GM23338 (cell line): ENCODE measurements at regions not wholly inside any gene's neighbourhood (a gene's known extent, or its start where the extent isn't known, plus 50 kb on each side); places are given as distances from the start of the nearest gene placed in this dataset.

Experiments
- ATAC-seq: fragments of 200-7000 bp; cut with Tn5 transposase; 3 replicates; pipeline ENCODE4 v1.9.1; 2020
- DNase-seq: peaks from one replicate; pipeline ENCODE4 v3.0.0-alpha.2; 2015; ENCODE audit warnings: low spot score
- H2AFZ ChIP-seq: fragments of 200-600 bp; sonication (generic); 2 replicates; pipeline ENCODE4 v1.8.0; 2016; ENCODE audit warnings: antibody characterized with exemption, mild to moderate bottlenecking, moderate library complexity
- H3F3A ChIP-seq: fragments of 200-600 bp; sonication (generic); replicated peaks from 2 replicates; pipeline ENCODE4 v1.8.0; 2017; ENCODE audit warnings: antibody characterized with exemption, mixed run types, low read depth
- H3K27ac ChIP-seq: fragments of 200-600 bp; sonication (generic); 2 replicates; pipeline ENCODE4 v1.6.1; 2016; ENCODE audit warnings: low read depth
- H3K27me3 ChIP-seq: fragments of 200-600 bp; sonication (generic); 2 replicates; pipeline ENCODE4 v1.8.0; 2016; ENCODE audit warnings: mild to moderate bottlenecking, mixed run types, moderate library complexity; ENCODE audit not compliant: insufficient read depth
- H3K36me3 ChIP-seq: fragments of 200-600 bp; sonication (generic); 2 replicates; pipeline ENCODE4 v1.8.0; 2016; ENCODE audit warnings: mild to moderate bottlenecking; ENCODE audit not compliant: insufficient read depth
- H3K4me1 ChIP-seq: fragments of 200-600 bp; sonication (generic); 2 replicates; pipeline ENCODE4 v1.8.0; 2016; ENCODE audit warnings: mild to moderate bottlenecking, moderate library complexity; ENCODE audit not compliant: insufficient read depth
- H3K4me2 ChIP-seq: fragments of 200-600 bp; sonication (generic); 2 replicates; pipeline ENCODE4 v1.7.1; 2017; ENCODE audit warnings: mixed run types
- H3K4me3 ChIP-seq: fragments of 200-600 bp; sonication (generic); 2 replicates; pipeline ENCODE4 v1.6.1; 2016; ENCODE audit warnings: mixed run types
- H3K79me2 ChIP-seq: fragments of 200-600 bp; sonication (generic); replicated peaks from 2 replicates; pipeline ENCODE4 v1.8.0; 2017; ENCODE audit warnings: mild to moderate bottlenecking; ENCODE audit not compliant: insufficient read depth
- H3K9me2 ChIP-seq: fragments of 200-600 bp; sonication (generic); 2 replicates; pipeline ENCODE4 v1.8.0; 2017; ENCODE audit not compliant: insufficient read depth
- H4K20me1 ChIP-seq: fragments of 200-600 bp; sonication (generic); replicated peaks from 2 replicates; pipeline ENCODE4 v1.8.0; 2017; ENCODE audit warnings: mild to moderate bottlenecking; ENCODE audit not compliant: insufficient read depth
- H3K27ac Mint-ChIP-seq: 2 replicates; pipeline ENCODE4 v1.8.0; 2020; ENCODE audit warnings: inconsistent platforms, mild to moderate bottlenecking, moderate library complexity, mixed read lengths
- H3K27me3 Mint-ChIP-seq: 3 replicates; pipeline ENCODE4 v1.8.0; 2022; ENCODE audit warnings: low read depth, mild to moderate bottlenecking, moderate library complexity, mixed read lengths, inconsistent platforms; ENCODE audit not compliant: insufficient read depth, poor library complexity
- H3K36me3 Mint-ChIP-seq: 3 replicates; pipeline ENCODE4 v1.8.0; 2021; ENCODE audit warnings: low read depth, mild to moderate bottlenecking, inconsistent platforms, moderate library complexity, mixed read lengths
- H3K4me1 Mint-ChIP-seq: 3 replicates; pipeline ENCODE4 v1.8.0; 2020; ENCODE audit warnings: mild to moderate bottlenecking, inconsistent platforms, mixed read lengths
- H3K4me3 Mint-ChIP-seq: 3 replicates; pipeline ENCODE4 v1.8.0; 2021; ENCODE audit warnings: moderate library complexity, mild to moderate bottlenecking, inconsistent platforms, mixed read lengths
- H3K9me3 Mint-ChIP-seq: 3 replicates; pipeline ENCODE4 v1.8.0; 2020; ENCODE audit warnings: moderate library complexity, mild to moderate bottlenecking, inconsistent platforms, mixed read lengths
- CREB1 ChIP-seq: fragments of 250-450 bp; sonication (Bioruptor Pico); IDR thresholded peaks from 2 replicates; pipeline ENCODE4 v1.5.0; 2020; ENCODE audit warnings: low read depth, mild to moderate bottlenecking, moderate library complexity
- CTCF ChIP-seq, 2 experiments: fragments of 200-600 bp in 1 of 2; sonication (generic) in 1 of 2; conservative IDR thresholded peaks; 2 replicates each; pipeline versions ENCODE4 v1.5.1 to v1.6.1; 2016 to 2017; ENCODE audit warnings: antibody characterized with exemption in 2 of 2, low read depth in 2 of 2, mild to moderate bottlenecking in 2 of 2, moderate library complexity in 1 of 2
- ETS1 ChIP-seq: IDR thresholded peaks from 2 replicates; pipeline ENCODE4 v1.6.1; 2016; ENCODE audit warnings: antibody characterized with exemption
- EZH2 ChIP-seq: fragments of 200-600 bp; sonication (generic); IDR thresholded peaks from one replicate; pipeline ENCODE4 v1.8.0; 2017; ENCODE audit warnings: antibody characterized with exemption, mild to moderate bottlenecking, low read depth; ENCODE audit not compliant: unreplicated experiment
- EZH2phosphoT487 ChIP-seq: fragments of 200-600 bp; sonication (generic); IDR thresholded peaks from one replicate; pipeline ENCODE4 v1.8.1; 2018; ENCODE audit warnings: antibody characterized with exemption; ENCODE audit not compliant: unreplicated experiment
- JUNB ChIP-seq: IDR thresholded peaks from one replicate; pipeline ENCODE4 v1.6.1; 2016; ENCODE audit warnings: antibody characterized with exemption; ENCODE audit not compliant: unreplicated experiment
- NANOG ChIP-seq: IDR thresholded peaks from 2 replicates; pipeline ENCODE4 v1.6.1; 2016; ENCODE audit warnings: antibody characterized with exemption, borderline replicate concordance
- POLR2AphosphoS5 ChIP-seq: IDR thresholded peaks from 2 replicates; pipeline ENCODE4 v1.6.1; 2016; ENCODE audit warnings: antibody characterized with exemption, low read depth
- REST ChIP-seq: IDR thresholded peaks from one replicate; pipeline ENCODE4 v1.6.1; 2018; ENCODE audit warnings: antibody characterized with exemption; ENCODE audit not compliant: unreplicated experiment
- STAT1 ChIP-seq: IDR thresholded peaks from one replicate; pipeline ENCODE4 v1.6.1; 2016; ENCODE audit warnings: antibody characterized with exemption; ENCODE audit not compliant: unreplicated experiment
- ZNF114 ChIP-seq: fragments of 250-450 bp; sonication (Bioruptor Pico); IDR thresholded peaks from 2 replicates; pipeline ENCODE4 v1.5.0; 2020; ENCODE audit warnings: mild to moderate bottlenecking, moderate library complexity
- ZNF331 ChIP-seq: fragments of 250-450 bp; sonication (Bioruptor Pico); IDR thresholded peaks from 2 replicates; pipeline ENCODE4 v1.5.0; 2020; ENCODE audit warnings: low read depth, mild to moderate bottlenecking, moderate library complexity
- ZNF462 ChIP-seq: fragments of 250-450 bp; sonication (Bioruptor Pico); IDR thresholded peaks from 2 replicates; pipeline ENCODE4 v1.5.0; 2020; ENCODE audit warnings: mild to moderate bottlenecking, moderate library complexity

- H4K20me1 ChIP-seq = no peaks in the 10 kb centered on the region
- H3K4me2 ChIP-seq = peak overlapping the region; percentile 71
- peaks cover 18% of the 10 kb centered on the region; the same call in 1 of the 2 replicates for H3K4me1 ChIP-seq
- H3K9me2 ChIP-seq = no peaks in the 10 kb centered on the region
- H2AFZ ChIP-seq = no peak overlapping the region
- no peaks in the 10 kb centered on the region for H3K27me3 ChIP-seq
- H3K27me3 Mint-ChIP-seq = peaks cover 23% of the 10 kb centered on the region
- no peaks in the 10 kb centered on the region for H3K9me3 Mint-ChIP-seq
- no peak overlapping the region for H3K27ac ChIP-seq
- H3F3A ChIP-seq = no peaks in the 10 kb centered on the region
- DNase-seq (no peak), ATAC-seq (no peak)
- no peak for TF ChIP-seq STAT1
- TF ChIP-seq ZNF331 (CRISPR knock-in tag) = no peak
- no peak for TF ChIP-seq CTCF (conservative IDR thresholded peaks at IDR 0.05; ENCODE audit: low read depth in 2 of 2)
- no peak for TF ChIP-seq JUNB
- no peak for TF ChIP-seq POLR2AphosphoS5
- TF ChIP-seq EZH2phosphoT487 = no peak
- no peak for TF ChIP-seq EZH2
- no peak for TF ChIP-seq ETS1
- TF ChIP-seq REST = no peak
- no peak; the same call in 1 of the 2 replicates for TF ChIP-seq ZNF462 (CRISPR knock-in tag)
- no peak for TF ChIP-seq CREB1
- no peak for TF ChIP-seq NANOG
- TF ChIP-seq ZNF114 = no peak
- no peaks in the 10 kb centered on the region for H3K36me3 ChIP-seq
- H3K27ac Mint-ChIP-seq = no peak overlapping the region
- peaks cover 54% of the 10 kb centered on the region for H3K4me1 Mint-ChIP-seq
- no peaks in the 10 kb centered on the region for H3K79me2 ChIP-seq
- H3K36me3 Mint-ChIP-seq = no peaks in the 10 kb centered on the region
- H3K4me3 Mint-ChIP-seq = peak overlapping the region; percentile 5; the same call in 2 of the 3 replicates
- peak overlapping the region; percentile 30; the same call in 1 of the 2 replicates for H3K4me3 ChIP-seq
Measured at GRCh38 chr10:78914060-78914378, 154.7 kb upstream of the ZMIZ1 start.
